ENCODE measurements at regions not wholly inside any gene's neighbourhood (a gene's known extent, or its start where the extent isn't known, plus 50 kb on each side); places are given as distances from the start of the nearest gene placed in this dataset.

GRCh38 chr3:16103472-16103871 is 71.0 kb upstream of the GALNT15 start:
- DNase-seq (ENCODE audit: low read depth): no peak
- TF ChIP-seq, protein P1, sequence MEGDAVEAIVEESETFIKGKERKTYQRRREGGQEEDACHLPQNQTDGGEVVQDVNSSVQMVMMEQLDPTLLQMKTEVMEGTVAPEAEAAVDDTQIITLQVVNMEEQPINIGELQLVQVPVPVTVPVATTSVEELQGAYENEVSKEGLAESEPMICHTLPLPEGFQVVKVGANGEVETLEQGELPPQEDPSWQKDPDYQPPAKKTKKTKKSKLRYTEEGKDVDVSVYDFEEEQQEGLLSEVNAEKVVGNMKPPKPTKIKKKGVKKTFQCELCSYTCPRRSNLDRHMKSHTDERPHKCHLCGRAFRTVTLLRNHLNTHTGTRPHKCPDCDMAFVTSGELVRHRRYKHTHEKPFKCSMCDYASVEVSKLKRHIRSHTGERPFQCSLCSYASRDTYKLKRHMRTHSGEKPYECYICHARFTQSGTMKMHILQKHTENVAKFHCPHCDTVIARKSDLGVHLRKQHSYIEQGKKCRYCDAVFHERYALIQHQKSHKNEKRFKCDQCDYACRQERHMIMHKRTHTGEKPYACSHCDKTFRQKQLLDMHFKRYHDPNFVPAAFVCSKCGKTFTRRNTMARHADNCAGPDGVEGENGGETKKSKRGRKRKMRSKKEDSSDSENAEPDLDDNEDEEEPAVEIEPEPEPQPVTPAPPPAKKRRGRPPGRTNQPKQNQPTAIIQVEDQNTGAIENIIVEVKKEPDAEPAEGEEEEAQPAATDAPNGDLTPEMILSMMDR (IDR thresholded peaks at IDR 0.05; ENCODE audit: low read depth, low read length, missing control alignments): no peak
- no peak overlapping the region for H3K4me3 ChIP-seq (ENCODE audit: low read depth, low read length)

DNA sequence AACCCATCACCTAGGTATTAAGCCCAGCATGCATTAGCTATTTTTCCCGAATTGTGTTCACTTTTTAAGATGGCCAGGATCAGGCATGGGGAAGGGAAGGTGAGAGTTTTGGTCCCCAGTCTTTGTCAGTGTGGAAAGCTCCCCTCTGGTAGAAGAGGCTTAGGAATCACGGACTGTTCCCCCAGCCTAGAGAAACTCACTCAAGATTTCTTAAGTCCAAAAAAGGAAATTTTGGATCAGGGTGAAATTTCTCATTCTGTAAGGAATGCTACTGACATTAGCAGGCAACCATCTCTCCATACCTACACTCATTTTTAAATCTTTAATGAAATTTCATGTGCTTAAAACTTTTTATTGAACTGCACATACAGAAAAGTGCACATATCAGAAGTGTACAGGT is 70.3 kb upstream of the GALNT15 start:
- H3K4me3 ChIP-seq (ENCODE audit: low read depth, low read length): no peak overlapping the region
- TF ChIP-seq, protein P1 (IDR thresholded peaks at IDR 0.05; ENCODE audit: low read depth, low read length, missing control alignments): no peak
- DNase-seq (ENCODE audit: low read depth): no peak

GRCh38 chr3:16106050-16106449 is 68.4 kb upstream of the GALNT15 start:
- no peak for DNase-seq (ENCODE audit: low read depth)
- TF ChIP-seq, protein P1 (IDR thresholded peaks at IDR 0.05; ENCODE audit: low read depth, low read length, missing control alignments): no peak

DNA sequence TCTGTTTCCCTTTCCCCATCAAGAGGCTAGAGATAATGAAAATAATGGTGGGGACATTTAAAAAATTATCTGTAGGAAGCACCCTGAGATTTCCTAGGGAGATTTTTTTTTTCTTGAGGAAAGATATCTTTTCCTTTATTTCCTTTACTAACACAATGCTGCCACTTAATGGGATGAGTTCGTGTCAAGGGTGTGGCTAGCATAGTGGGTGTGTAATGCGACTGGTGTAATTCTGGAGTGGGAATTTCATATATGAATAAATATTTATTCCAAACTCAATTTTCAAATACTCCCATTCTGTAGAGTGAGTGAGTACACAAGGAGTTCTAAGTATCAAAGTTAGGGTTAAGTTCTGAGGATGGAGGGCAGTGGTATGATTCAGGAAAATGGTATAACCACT is 66.1 kb upstream of the GALNT15 start:
- TF ChIP-seq, protein P1 (IDR thresholded peaks at IDR 0.05; ENCODE audit: low read depth, low read length, missing control alignments): no peak
- H3K4me3 ChIP-seq (ENCODE audit: low read depth, low read length): no peak overlapping the region
- no peak for DNase-seq (ENCODE audit: low read depth)

More at GRCh38 chr3:16106050-16106449, 68.4 kb upstream of the GALNT15 start:
- H3K4me3 ChIP-seq (ENCODE audit: low read depth, low read length): no peak overlapping the region

DNA sequence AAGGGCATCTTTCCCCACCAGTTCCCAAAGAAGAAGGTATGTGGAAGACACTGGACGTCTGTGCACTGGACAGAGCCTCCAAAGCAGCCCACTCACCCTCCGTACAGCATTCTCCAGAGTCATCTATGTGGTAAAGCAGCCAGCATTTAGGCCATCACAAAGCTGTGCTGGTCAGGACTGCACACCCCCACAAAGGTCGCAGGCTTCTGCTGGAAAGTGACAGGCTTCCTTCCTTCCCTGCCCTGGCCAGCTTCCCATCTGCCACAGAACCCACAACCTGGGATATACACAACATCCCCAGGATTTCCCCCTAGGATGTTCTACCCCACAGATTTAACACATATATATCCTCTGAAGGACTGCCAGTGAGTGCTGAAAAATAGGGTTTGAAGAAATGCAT is 64.6 kb upstream of the GALNT15 start:
- no peak for DNase-seq (ENCODE audit: low read depth)
- no peak overlapping the region for H3K4me3 ChIP-seq (ENCODE audit: low read depth, low read length)
- TF ChIP-seq, protein P1 (IDR thresholded peaks at IDR 0.05; ENCODE audit: low read depth, low read length, missing control alignments): no peak

- TF ChIP-seq, protein P1 (IDR thresholded peaks at IDR 0.05; ENCODE audit: low read depth, low read length, missing control alignments): no peak
- no peak overlapping the region for H3K4me3 ChIP-seq (ENCODE audit: low read depth, low read length)
- DNase-seq (ENCODE audit: low read depth): no peak
These were observed 61.5 kb upstream of the GALNT15 start for GRCh38 chr3:16112910-16113504.

DNA sequence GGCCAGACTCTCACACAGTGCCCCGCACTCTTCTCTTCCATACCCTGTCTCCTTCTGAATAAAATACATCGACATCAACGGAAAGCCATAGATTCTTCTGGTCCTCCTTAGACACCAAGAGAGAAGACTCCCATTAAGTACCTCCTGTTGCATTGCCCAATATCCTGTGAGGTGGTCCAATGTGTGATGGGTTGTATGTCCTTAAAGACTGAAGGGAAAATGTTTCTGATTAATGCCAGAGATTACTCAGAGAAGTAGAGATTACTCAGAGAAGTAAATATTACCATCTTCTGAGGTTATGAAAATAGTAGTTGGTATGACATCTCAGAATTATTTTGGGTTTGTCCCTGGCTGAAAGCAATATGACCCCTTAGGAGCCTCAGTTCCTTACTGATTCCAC is 60.8 kb upstream of the GALNT15 start:
- no peak for DNase-seq (ENCODE audit: low read depth)
- H3K4me3 ChIP-seq (ENCODE audit: low read depth, low read length): no peak overlapping the region
- TF ChIP-seq, protein P1 (IDR thresholded peaks at IDR 0.05; ENCODE audit: low read depth, low read length, missing control alignments): no peak

Data from GM12864 (cell line).